Esophagus squamous epithelium (tissue), 5 donors: ENCODE measurements at regions not wholly inside any gene's neighbourhood (a gene's known extent, or its start where the extent isn't known, plus 50 kb on each side); places are given as distances from the start of the nearest gene placed in this dataset.
"Not testable (repeated sequence)": the region's sequence is repeated elsewhere in the genome, so short reads cannot be mapped to it uniquely, and the experiment has no call there.

Experiments used
- DNase-seq: peaks from one replicate; lab custom pipeline; 2025; lab: John Stamatoyannopoulos, UW
- H3K27ac ChIP-seq, 4 donors: fragments of 200-600 bp; sonication (generic); one replicate each; pipeline ENCODE4 v1.5.1; 2016 to 2019; ENCODE audit warnings: mild to moderate bottlenecking in 1 of 4
- H3K27me3 ChIP-seq, 4 donors: fragments of 200-600 bp; sonication (generic); 1 replicate in 3 of 4; 2 replicates in 1 of 4; pipeline versions ENCODE4 v1.5.1 to v1.6.0; 2017 to 2021; ENCODE audit warnings: antibody characterized with exemption in 1 of 4
- H3K36me3 ChIP-seq, 3 donors: fragments of 200-600 bp; sonication (generic); one replicate each; pipeline ENCODE4 v1.5.1; 2016 to 2019
- H3K4me1 ChIP-seq, 3 donors: fragments of 200-600 bp; sonication (generic); one replicate each; pipeline ENCODE4 v1.5.1; 2017 to 2019
- H3K4me3 ChIP-seq, 4 donors: fragments of 200-600 bp; sonication (generic); 1 replicate in 3 of 4; 2 replicates in 1 of 4; pipeline ENCODE4 v1.5.1; 2016 to 2019; ENCODE audit warnings: mild to moderate bottlenecking in 2 of 4, moderate library complexity in 1 of 4
- H3K9me3 ChIP-seq, 3 donors: fragments of 200-600 bp; sonication (generic); one replicate each; pipeline ENCODE4 v1.5.1; 2016 to 2019
- CTCF ChIP-seq, 6 experiments: fragments of 450-650 bp in 4 of 6; fragments of 200-600 bp in 2 of 6; sonication (generic) in 2 of 6; IDR thresholded peaks; one replicate each; pipeline ENCODE4 v1.5.1; 2016 to 2019; ENCODE audit warnings: antibody characterized with exemption in 6 of 6, mild to moderate bottlenecking in 4 of 6, moderate library complexity in 4 of 6
- POLR2A ChIP-seq, 4 donors: fragments of 450-650 bp; IDR thresholded peaks; one replicate each; pipeline ENCODE4 v1.6.1; 2017; ENCODE audit warnings: antibody characterized with exemption in 4 of 4, mild to moderate bottlenecking in 4 of 4, moderate library complexity in 3 of 4
- WGBS, 2 donors: methylation state at CpG; one replicate each; pipeline ENCODE4 v1.1.5; 2018; 5-methylcytosine and 5-hydroxymethylcytosine counted together
- intact Hi-C: fragments of 100-400 bp; cut with DNase I; formaldehyde crosslinking; loops from one replicate; pipeline ENCODE4 v1.15.0; 2022
- donor health status: DM: yes; HTN: yes; CAD: no.

GRCh38 chr5:101534491-101535110 is 631.5 kb upstream of the ST8SIA4 start:
- Histone ChIP-seq H3K9me3 (peaks cover 0 to 11% (median 4%) of the 10 kb centered on the region in 3 donors), H3K4me3 (no peak overlapping the region), H3K27ac (no peak overlapping the region), H3K27me3 (no peaks in the 10 kb centered on the region), H3K36me3 (no peaks in the 10 kb centered on the region), H3K4me1 (no peaks in the 10 kb centered on the region)
- no peak for TF ChIP-seq CTCF (IDR thresholded peaks at IDR 0.05)
- TF ChIP-seq POLR2A (IDR thresholded peaks at IDR 0.05), result no peak
- DNase-seq, result no peak
- intact Hi-C loops, result no loop called here
- WGBS, 2 donors, result 48 to 52% methylated on average over 6 of the region's 6 CpGs

GRCh38 chr5:101532430-101532829 is 629.3 kb upstream of the ST8SIA4 start:
- Histone ChIP-seq H3K9me3 (peaks cover 0 to 13% (median 4%) of the 10 kb centered on the region in 3 donors), H3K36me3 (no peaks in the 10 kb centered on the region), H3K27ac (no peak overlapping the region), H3K4me3 (no peak overlapping the region), H3K27me3 (no peaks in the 10 kb centered on the region), H3K4me1 (no peaks in the 10 kb centered on the region)
- no peak for DNase-seq
- intact Hi-C loops, result no loop called here
- TF ChIP-seq POLR2A (IDR thresholded peaks at IDR 0.05) (no peak), CTCF (IDR thresholded peaks at IDR 0.05) (no peak)
- WGBS, 2 donors, result 31 to 33% methylated on average over 2 of the region's 2 CpGs

GRCh38 chr5:101531026-101531425 is 627.9 kb upstream of the ST8SIA4 start:
- H3K36me3 ChIP-seq, result no peaks in the 10 kb centered on the region
- intact Hi-C loops, result no loop called here
- DNase-seq, result no peak
- H3K27me3 ChIP-seq, result no peaks in the 10 kb centered on the region
- TF ChIP-seq POLR2A (IDR thresholded peaks at IDR 0.05) (no peak), CTCF (IDR thresholded peaks at IDR 0.05) (no peak)
- no peak overlapping the region for H3K27ac ChIP-seq
- no peak overlapping the region for H3K4me3 ChIP-seq
- peaks cover 0 to 10% (median 4%) of the 10 kb centered on the region in 3 donors for H3K9me3 ChIP-seq
- H3K4me1 ChIP-seq, result no peaks in the 10 kb centered on the region
- 42 to 56% methylated on average over 3 of the region's 3 CpGs for WGBS, 2 donors

GRCh38 chr5:101529094-101529493 is 626.0 kb upstream of the ST8SIA4 start:
- 63 to 88% methylated on average over 3 to 7 of the region's 8 CpGs for WGBS, 2 donors
- H3K9me3 ChIP-seq, H3K27me3 ChIP-seq, H3K4me3 ChIP-seq, H3K27ac ChIP-seq, H3K4me1 ChIP-seq, intact Hi-C loops, H3K36me3 ChIP-seq, DNase-seq: not testable (repeated sequence)

- intact Hi-C loops, result no loop called here
- Histone ChIP-seq H3K36me3 (no peaks in the 10 kb centered on the region), H3K4me1 (no peaks in the 10 kb centered on the region), H3K27me3 (no peaks in the 10 kb centered on the region), H3K4me3 (no peak overlapping the region), H3K9me3 (peaks cover 0 to 6% (median 0%) of the 10 kb centered on the region in 3 donors), H3K27ac (no peak overlapping the region)
- 50 to 71% methylated on average over 2 of the region's 2 CpGs for WGBS, 2 donors
- TF ChIP-seq CTCF (IDR thresholded peaks at IDR 0.05) (no peak), POLR2A (IDR thresholded peaks at IDR 0.05) (no peak)
- DNase-seq, result no peak
Observed at GRCh38 chr5:101520417-101520816, 617.3 kb upstream of the ST8SIA4 start.

GRCh38 chr5:101517795-101518194 is 614.7 kb upstream of the ST8SIA4 start:
- 41 to 44% methylated on average over 2 of the region's 2 CpGs for WGBS, 2 donors
- no peak for DNase-seq
- Histone ChIP-seq H3K4me1 (no peaks in the 10 kb centered on the region), H3K36me3 (no peaks in the 10 kb centered on the region), H3K4me3 (no peak overlapping the region), H3K9me3 (peaks cover 0 to 6% (median 0%) of the 10 kb centered on the region in 3 donors), H3K27ac (no peak overlapping the region), H3K27me3 (no peaks in the 10 kb centered on the region)
- intact Hi-C loops, result no loop called here
- no peak for TF ChIP-seq POLR2A (IDR thresholded peaks at IDR 0.05)
- no peak for TF ChIP-seq CTCF (IDR thresholded peaks at IDR 0.05)
